ENCODE measurements at regions not wholly inside any gene's neighbourhood (a gene's known extent, or its start where the extent isn't known, plus 50 kb on each side); places are given as distances from the start of the nearest gene placed in this dataset.

- Histone ChIP-seq H3K4me3 (ENCODE audit: low read depth, low read length) (no peak overlapping the region), H3K27ac (ENCODE audit: extremely low read depth, low read depth, low read length) (no peak overlapping the region), H3K36me3 (ENCODE audit: control insufficient read depth in 2 of 2, insufficient read depth in 1 of 2, low read length in 2 of 2) (no peaks in the 10 kb centered on the region), H3K4me1 (ENCODE audit: control insufficient read depth, insufficient read depth, low read length) (no peaks in the 10 kb centered on the region), H3K9me3 (ENCODE audit: control insufficient read depth, insufficient read depth, low read depth, low read length) (no peaks in the 10 kb centered on the region)
- ChIA-PET POLR2A (no interaction called here), CTCF (no interaction called here)
- TF ChIP-seq ZBTB17 (tag by site-specific recombination; IDR thresholded peaks at IDR 0.05) (peak; percentile 95), ZNF366 (tag by site-specific recombination; conservative IDR thresholded peaks at IDR 0.05) (peak; percentile 83), ZFP37 (tag by site-specific recombination; IDR thresholded peaks at IDR 0.05) (no peak)
These were observed 80.4 kb downstream of the MICALL2 start for GRCh38 chr7:1378610-1379601.

- ChIA-PET CTCF (no interaction called here), POLR2A (no interaction called here)
- Histone ChIP-seq H3K9me3 (ENCODE audit: control insufficient read depth, insufficient read depth, low read depth, low read length) (no peaks in the 10 kb centered on the region), H3K4me3 (ENCODE audit: low read depth, low read length) (no peak overlapping the region), H3K36me3 (ENCODE audit: control insufficient read depth in 2 of 2, insufficient read depth in 1 of 2, low read length in 2 of 2) (no peaks in the 10 kb centered on the region), H3K27ac (ENCODE audit: extremely low read depth, low read depth, low read length) (no peak overlapping the region), H3K4me1 (ENCODE audit: control insufficient read depth, insufficient read depth, low read length) (no peaks in the 10 kb centered on the region)
- TF ChIP-seq ZNF112 (tag by site-specific recombination; IDR thresholded peaks at IDR 0.05) (no peak), ZBTB8A (tag by site-specific recombination; IDR thresholded peaks at IDR 0.05) (0 out of 2 replicates have a peak, but pooled peaks have one; percentile 19), ZNF155 (tag by site-specific recombination; IDR thresholded peaks at IDR 0.05) (no peak)
These were observed 78.9 kb downstream of the MICALL2 start for GRCh38 chr7:1380231-1380815.

- TF ChIP-seq ZNF211 (tag by site-specific recombination; IDR thresholded peaks at IDR 0.05; ENCODE audit: low read depth) (no peak), ZNF121 (tag by site-specific recombination; IDR thresholded peaks at IDR 0.05) (peak; percentile 82)
- no peak overlapping the region for H3K4me3 ChIP-seq (ENCODE audit: low read depth, low read length)
- H3K27ac ChIP-seq (ENCODE audit: extremely low read depth, low read depth, low read length): no peak overlapping the region
- no peaks in the 10 kb centered on the region for H3K4me1 ChIP-seq (ENCODE audit: control insufficient read depth, insufficient read depth, low read length)
- CTCF ChIA-PET: no interaction called here
- POLR2A ChIA-PET: interaction anchor here (0.6 kb wide), 1 partner anchor 23 kb away, joined by 5 read pairs; no protein-coding TSS in a partner anchor
- no peaks in the 10 kb centered on the region for H3K36me3 ChIP-seq (ENCODE audit: control insufficient read depth in 2 of 2, insufficient read depth in 1 of 2, low read length in 2 of 2)
- no peaks in the 10 kb centered on the region for H3K9me3 ChIP-seq (ENCODE audit: control insufficient read depth, insufficient read depth, low read depth, low read length)
These were observed 78.3 kb downstream of the MICALL2 start for GRCh38 chr7:1380821-1381580.

GRCh38 chr7:1382553-1383397, 76.5 kb downstream of the MICALL2 start:
- CTCF ChIA-PET: interaction anchor here (0.6 kb wide), 1 partner anchor 9 kb away, joined by 4 read pairs; no protein-coding TSS in a partner anchor
- Histone ChIP-seq H3K9me3 (ENCODE audit: control insufficient read depth, insufficient read depth, low read depth, low read length) (no peaks in the 10 kb centered on the region), H3K27ac (ENCODE audit: extremely low read depth, low read depth, low read length) (no peak overlapping the region), H3K36me3 (ENCODE audit: control insufficient read depth in 2 of 2, insufficient read depth in 1 of 2, low read length in 2 of 2) (no peaks in the 10 kb centered on the region), H3K4me1 (ENCODE audit: control insufficient read depth, insufficient read depth, low read length) (no peaks in the 10 kb centered on the region), H3K4me3 (ENCODE audit: low read depth, low read length) (no peak overlapping the region)
- POLR2A ChIA-PET: no interaction called here
- TF ChIP-seq ZNF791 (tag by site-specific recombination; IDR thresholded peaks at IDR 0.05) (no peak), ZFP3 (tag by site-specific recombination; IDR thresholded peaks at IDR 0.05; ENCODE audit: low read depth) (no peak), ZNF48 (tag by site-specific recombination; IDR thresholded peaks at IDR 0.05) (no peak), BCL6B (tag by site-specific recombination; IDR thresholded peaks at IDR 0.05) (no peak), SCRT2 (tag by site-specific recombination; IDR thresholded peaks at IDR 0.05) (no peak)

Measured in HEK293 (cell line).